Aorta (tissue), 5 donors: ENCODE measurements at regions not wholly inside any gene's neighbourhood (a gene's known extent, or its start where the extent isn't known, plus 50 kb on each side); places are given as distances from the start of the nearest gene placed in this dataset.

Experiments used
- ATAC-seq: fragments of 200-7000 bp; cut with Tn5 transposase; one replicate; pipeline ENCODE4 v1.9.1; 2022; ENCODE audit warnings: moderate library complexity; ENCODE audit not compliant: low FRiP score
- DNase-seq, 2 donors: peaks; one replicate each; pipeline ENCODE4 v3.0.0-alpha.2; 2020
- H3K27ac ChIP-seq, 2 donors: one replicate each; pipeline ENCODE4 v1.5.1; 2013; ENCODE audit warnings: low read length in 2 of 2, mild to moderate bottlenecking in 2 of 2, moderate library complexity in 2 of 2, control low read depth in 1 of 2, inconsistent platforms in 1 of 2, low read depth in 1 of 2
- H3K27me3 ChIP-seq, 2 donors: one replicate each; pipeline ENCODE4 v1.6.1; 2013; ENCODE audit warnings: control low read depth in 1 of 2, low read length in 1 of 2, mild to moderate bottlenecking in 1 of 2, moderate library complexity in 1 of 2; ENCODE audit not compliant: insufficient read depth in 2 of 2, control insufficient read depth in 1 of 2
- H3K36me3 ChIP-seq, 2 donors: one replicate each; pipeline ENCODE4 v1.6.1; 2013; ENCODE audit warnings: control low read depth in 1 of 2, low read length in 1 of 2, mild to moderate bottlenecking in 1 of 2; ENCODE audit not compliant: insufficient read depth in 2 of 2, control insufficient read depth in 1 of 2
- H3K4me1 ChIP-seq, 2 donors: one replicate each; pipeline ENCODE4 v1.6.1; 2013; ENCODE audit warnings: low read length in 2 of 2, control low read depth in 1 of 2, mild to moderate bottlenecking in 1 of 2, moderate library complexity in 1 of 2; ENCODE audit not compliant: insufficient read depth in 2 of 2, control insufficient read depth in 1 of 2
- H3K4me3 ChIP-seq, 2 donors: one replicate each; pipeline ENCODE4 v1.5.1; 2013; ENCODE audit warnings: low read length in 2 of 2, control low read depth in 1 of 2, mild to moderate bottlenecking in 1 of 2
- H3K9me3 ChIP-seq: one replicate; pipeline ENCODE4 v1.6.1; 2013; ENCODE audit warnings: mild to moderate bottlenecking, low read length; ENCODE audit not compliant: control insufficient read depth
- WGBS, 2 donors: extraction: QIAGEN DNeasy Blood & Tissue Kit; methylation state at CpG; one replicate each; pipeline ENCODE4 v1.1.7; 2013; 5-methylcytosine and 5-hydroxymethylcytosine counted together
- intact Hi-C, 2 donors: fragments of 100-400 bp; cut with DNase I; formaldehyde crosslinking; loops; one replicate each; pipeline versions ENCODE4 v1.14.2 to v1.15.0; 2022
- donor health status: healthy with polysubstance abuse.
- donor health status: Bipolar disorder and iron deficiency.
- donor health status: DM: no; HTN: no; CAD: no.
- donor health status: DM: no; HTN: no; CAD: no.
- donor health status: DM: yes; HTN: yes; CAD: no.

GRCh38 chr11:39249566-39250365 lies 2209.7 kb downstream of the LRRC4C start:
- WGBS, 2 donors: 56 to 64% methylated on average over 3 of the region's 3 CpGs
- ATAC-seq: no peak
- intact Hi-C loops: no loop called here
- H3K27me3 ChIP-seq: no peaks in the 10 kb centered on the region
- H3K4me3 ChIP-seq: no peak overlapping the region
- no peaks in the 10 kb centered on the region for H3K36me3 ChIP-seq
- H3K9me3 ChIP-seq: no peaks in the 10 kb centered on the region
- DNase-seq: no peak
- H3K27ac ChIP-seq: no peak overlapping the region
- H3K4me1 ChIP-seq: no peaks in the 10 kb centered on the region

GRCh38 chr11:39247570-39248137 lies 2211.8 kb downstream of the LRRC4C start:
- DNase-seq (no peak), ATAC-seq (no peak)
- WGBS, 2 donors: 37 to 42% methylated on average over 1 of the region's 1 CpG
- no peaks in the 10 kb centered on the region for H3K36me3 ChIP-seq
- H3K27me3 ChIP-seq: no peaks in the 10 kb centered on the region
- no peaks in the 10 kb centered on the region for H3K9me3 ChIP-seq
- H3K27ac ChIP-seq: no peak overlapping the region
- no peak overlapping the region for H3K4me3 ChIP-seq
- no peaks in the 10 kb centered on the region for H3K4me1 ChIP-seq
- intact Hi-C loops: no loop called here

GRCh38 chr11:39239553-39239952 lies 2219.9 kb downstream of the LRRC4C start:
- 73 to 89% methylated on average over 3 of the region's 3 CpGs for WGBS, 2 donors
- no peak for DNase-seq
- Histone ChIP-seq H3K27ac (no peak overlapping the region), H3K9me3 (no peaks in the 10 kb centered on the region), H3K36me3 (no peaks in the 10 kb centered on the region), H3K4me1 (no peaks in the 10 kb centered on the region), H3K4me3 (no peak overlapping the region), H3K27me3 (no peaks in the 10 kb centered on the region)
- no peak for ATAC-seq
- intact Hi-C loops: no loop called here

GRCh38 chr11:39236916-39237315 lies 2222.5 kb downstream of the LRRC4C start:
- intact Hi-C loops: no loop called here
- 70 to 81% methylated on average over 1 of the region's 1 CpG for WGBS, 2 donors

GRCh38 chr11:39221550-39222138 lies 2237.8 kb downstream of the LRRC4C start:
- no peaks in the 10 kb centered on the region for H3K4me1 ChIP-seq
- H3K4me3 ChIP-seq: no peak overlapping the region
- no peak overlapping the region for H3K27ac ChIP-seq
- H3K9me3 ChIP-seq: no peaks in the 10 kb centered on the region
- WGBS, 2 donors: 39 to 51% methylated on average over 3 of the region's 3 CpGs
- H3K36me3 ChIP-seq: no peaks in the 10 kb centered on the region
- no peaks in the 10 kb centered on the region for H3K27me3 ChIP-seq
- DNase-seq: no peak
- intact Hi-C loops: no loop called here
- ATAC-seq: no peak

More at GRCh38 chr11:39236916-39237315, 2222.5 kb downstream of the LRRC4C start:
- H3K9me3 ChIP-seq: no peaks in the 10 kb centered on the region
- DNase-seq (no peak), ATAC-seq (no peak)
- H3K36me3 ChIP-seq: no peaks in the 10 kb centered on the region
- H3K27ac ChIP-seq: no peak overlapping the region
- H3K27me3 ChIP-seq: no peaks in the 10 kb centered on the region
- H3K4me1 ChIP-seq: no peaks in the 10 kb centered on the region
- no peak overlapping the region for H3K4me3 ChIP-seq

- Histone ChIP-seq H3K9me3 (no peaks in the 10 kb centered on the region), H3K36me3 (no peaks in the 10 kb centered on the region), H3K4me1 (no peaks in the 10 kb centered on the region), H3K27me3 (no peaks in the 10 kb centered on the region), H3K27ac (no peak overlapping the region), H3K4me3 (no peak overlapping the region)
- ATAC-seq: no peak
- intact Hi-C loops: no loop called here
- 80 to 86% methylated on average over 3 of the region's 3 CpGs for WGBS, 2 donors
- DNase-seq: no peak
These were observed 2238.8 kb downstream of the LRRC4C start for GRCh38 chr11:39220501-39221230.

GRCh38 chr11:39220069-39220468 lies 2239.4 kb downstream of the LRRC4C start:
- intact Hi-C loops: no loop called here

GRCh38 chr11:39209981-39210380 lies 2249.5 kb downstream of the LRRC4C start:
- ATAC-seq: no peak
- no peak for DNase-seq
- no peak overlapping the region for H3K27ac ChIP-seq
- H3K9me3 ChIP-seq: no peaks in the 10 kb centered on the region
- no peak overlapping the region for H3K4me3 ChIP-seq
- 11% methylated on average over 2 of the region's 2 CpGs for WGBS, 2 donors
- H3K4me1 ChIP-seq: no peaks in the 10 kb centered on the region
- no peaks in the 10 kb centered on the region for H3K36me3 ChIP-seq
- H3K27me3 ChIP-seq: no peaks in the 10 kb centered on the region
- intact Hi-C loops: no loop called here

More at GRCh38 chr11:39220069-39220468, 2239.4 kb downstream of the LRRC4C start:
- no peak overlapping the region for H3K4me3 ChIP-seq
- no peak for DNase-seq
- H3K9me3 ChIP-seq: no peaks in the 10 kb centered on the region
- no peaks in the 10 kb centered on the region for H3K4me1 ChIP-seq
- no peaks in the 10 kb centered on the region for H3K36me3 ChIP-seq
- 94 to 98% methylated on average over 1 of the region's 1 CpG for WGBS, 2 donors
- H3K27me3 ChIP-seq: no peaks in the 10 kb centered on the region
- ATAC-seq: no peak
- H3K27ac ChIP-seq: no peak overlapping the region
